ENCODE measurements at regions not wholly inside any gene's neighbourhood (a gene's known extent, or its start where the extent isn't known, plus 50 kb on each side); places are given as distances from the start of the nearest gene placed in this dataset.
"Not testable (repeated sequence)": the region's sequence is repeated elsewhere in the genome, so short reads cannot be mapped to it uniquely, and the experiment has no call there.

- DNase-seq (ENCODE audit: low spot score) = no peak
Observed at GRCh38 chr6:19547507-19547906, 289.7 kb upstream of the ID4 start.

- no peak for DNase-seq (ENCODE audit: low spot score)
Observed at GRCh38 chr6:19549109-19549508, 288.1 kb upstream of the ID4 start.

- DNase-seq (ENCODE audit: low spot score) = no peak
Observed at GRCh38 chr6:19550380-19550779, 286.8 kb upstream of the ID4 start.

GRCh38 chr6:19551611-19552010 is 285.6 kb upstream of the ID4 start:
- DNase-seq (ENCODE audit: low spot score) = no peak

DNA sequence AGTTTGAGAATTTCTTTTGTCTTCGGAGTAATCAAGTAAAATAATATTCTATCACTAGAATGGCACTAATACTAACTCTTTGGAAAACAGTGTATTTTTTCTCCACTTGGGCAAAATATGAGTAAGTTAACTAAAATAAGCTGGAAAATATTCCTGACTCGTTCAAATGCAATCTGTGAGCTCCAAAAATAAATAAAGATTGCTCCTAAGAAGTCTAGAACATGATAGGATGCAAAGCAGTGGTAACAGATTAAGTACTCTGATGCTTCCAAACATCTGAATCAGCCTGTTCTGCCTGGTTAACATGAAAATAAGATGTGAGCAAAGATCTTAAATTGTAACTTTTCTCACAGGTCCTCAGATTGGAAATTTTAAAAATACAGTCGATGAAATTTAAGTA is 285.1 kb upstream of the ID4 start:
- no peak for DNase-seq (ENCODE audit: low spot score)

DNA sequence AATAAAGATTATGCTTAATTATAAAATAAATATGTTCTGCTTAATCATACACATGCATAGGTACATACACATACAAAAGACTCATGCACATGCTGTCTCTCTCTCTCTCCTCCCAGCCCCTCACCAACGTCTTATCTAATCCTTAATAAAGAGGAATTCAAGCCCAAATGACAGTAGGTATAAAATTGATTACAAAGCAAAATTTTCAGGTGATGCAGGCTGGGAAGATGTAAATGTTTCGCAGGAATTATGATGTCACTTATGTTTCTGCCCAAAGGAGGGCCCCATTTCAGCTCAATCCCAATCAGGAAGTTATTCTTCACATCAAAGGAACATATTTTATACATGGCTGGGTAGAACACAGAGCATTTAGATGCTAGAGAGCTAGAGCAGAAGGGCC is 284.6 kb upstream of the ID4 start:
- DNase-seq (ENCODE audit: low spot score) = no peak

DNA sequence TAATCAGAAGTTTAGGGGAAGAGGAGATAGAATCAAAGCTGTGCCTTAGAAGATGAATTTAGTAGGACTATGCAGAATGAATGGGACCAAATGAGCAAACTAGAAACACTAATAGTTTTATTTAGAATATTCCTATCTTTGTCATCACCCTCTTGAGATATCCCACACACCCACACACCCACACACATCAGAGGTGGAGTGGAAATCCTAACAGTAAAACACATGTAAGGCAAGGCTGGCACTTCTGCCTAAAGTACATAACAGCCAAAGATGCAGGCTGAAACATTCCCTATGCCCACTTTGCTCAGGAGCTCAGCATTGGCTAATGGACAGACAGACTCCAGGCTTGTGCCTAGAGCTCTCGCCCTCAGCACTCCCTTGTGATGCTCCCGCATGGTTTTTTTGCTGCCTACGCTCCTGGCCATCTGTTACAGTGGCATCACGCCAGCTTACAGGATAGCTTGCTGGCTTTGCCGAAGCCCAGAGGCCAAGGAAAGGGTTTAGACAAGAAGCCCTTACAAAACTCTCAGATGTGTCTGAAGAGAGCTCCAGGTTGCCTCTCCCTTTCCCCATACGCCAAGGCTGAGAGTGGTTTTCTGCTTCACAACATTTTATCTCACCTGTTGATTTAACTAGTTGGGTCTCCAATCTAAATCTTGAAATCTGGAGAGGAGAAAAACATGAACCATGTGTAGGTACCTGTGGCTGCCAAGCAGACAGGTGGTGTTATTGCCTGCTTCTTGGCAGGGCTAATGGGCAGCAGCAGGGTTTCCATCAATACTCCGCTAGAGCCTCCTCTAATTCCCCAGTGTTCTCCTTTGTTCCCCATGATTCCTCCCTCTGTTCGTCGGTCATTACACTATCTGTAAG is 282.6 kb upstream of the ID4 start:
- DNase-seq (ENCODE audit: low spot score) = no peak

DNA sequence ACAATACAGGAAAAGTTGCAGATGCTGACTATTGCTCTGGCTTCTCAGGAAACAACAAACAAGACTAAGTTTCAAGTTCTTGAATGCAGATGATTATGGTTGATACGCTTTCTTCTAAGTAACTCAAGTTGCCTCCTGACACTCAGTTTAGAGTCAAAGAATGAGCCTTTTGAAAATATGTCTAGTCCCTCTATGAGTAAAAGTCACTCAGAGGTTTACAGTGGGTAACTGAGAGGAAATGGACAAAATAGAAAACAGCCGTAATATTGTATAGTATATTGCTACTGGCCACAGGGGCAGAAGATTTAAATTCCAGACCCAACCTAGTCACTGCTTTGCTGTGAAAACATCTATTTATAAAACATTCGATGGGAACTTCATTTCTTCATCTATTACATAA is 280.0 kb upstream of the ID4 start:
- no peak for DNase-seq (ENCODE audit: low spot score)

- DNase-seq (ENCODE audit: low spot score) = no peak
Observed at GRCh38 chr6:19558201-19558600, 279.0 kb upstream of the ID4 start.

DNA sequence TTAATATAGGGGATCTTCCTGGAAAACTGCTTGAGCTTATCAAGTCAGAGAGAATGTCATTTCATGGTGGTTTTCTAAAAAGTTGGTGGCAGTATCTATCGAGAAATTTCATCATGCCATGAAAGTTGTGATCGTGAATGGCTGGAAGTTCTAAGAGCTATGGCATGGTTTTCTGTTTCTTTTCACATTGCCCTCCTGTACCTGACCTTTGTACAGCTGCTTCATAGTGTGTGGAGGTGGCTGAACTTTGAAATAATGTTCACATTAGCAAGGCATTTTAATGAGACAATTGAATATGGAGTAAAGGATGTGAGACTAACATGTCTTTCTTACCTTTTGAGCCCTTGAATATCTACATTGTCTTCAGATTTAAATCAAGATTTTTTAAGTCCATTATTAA is 278.2 kb upstream of the ID4 start:
- no peak for DNase-seq (ENCODE audit: low spot score)

- DNase-seq (ENCODE audit: low spot score) = no peak
Observed at GRCh38 chr6:19562468-19562867, 274.7 kb upstream of the ID4 start.

DNA sequence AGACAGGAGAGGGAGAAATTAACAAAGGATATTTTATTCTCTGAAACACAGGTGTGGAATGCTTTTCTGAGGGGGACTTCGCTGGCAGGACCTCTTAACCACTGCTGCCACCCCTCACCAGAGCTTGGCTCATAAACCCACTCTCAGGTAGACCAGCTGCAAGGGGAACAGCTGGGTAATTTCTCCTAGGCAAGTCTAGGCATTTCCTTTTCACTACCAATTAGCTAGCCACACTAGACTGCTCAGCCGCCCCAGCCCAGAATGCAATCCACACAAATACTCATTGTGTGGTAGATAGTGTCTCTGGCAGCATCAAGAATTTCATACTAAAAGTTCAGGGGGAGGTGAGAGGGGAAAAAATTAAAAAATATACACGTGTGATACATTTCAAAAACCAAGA is 267.6 kb upstream of the ID4 start:
- DNase-seq (ENCODE audit: low spot score) = no peak

DNA sequence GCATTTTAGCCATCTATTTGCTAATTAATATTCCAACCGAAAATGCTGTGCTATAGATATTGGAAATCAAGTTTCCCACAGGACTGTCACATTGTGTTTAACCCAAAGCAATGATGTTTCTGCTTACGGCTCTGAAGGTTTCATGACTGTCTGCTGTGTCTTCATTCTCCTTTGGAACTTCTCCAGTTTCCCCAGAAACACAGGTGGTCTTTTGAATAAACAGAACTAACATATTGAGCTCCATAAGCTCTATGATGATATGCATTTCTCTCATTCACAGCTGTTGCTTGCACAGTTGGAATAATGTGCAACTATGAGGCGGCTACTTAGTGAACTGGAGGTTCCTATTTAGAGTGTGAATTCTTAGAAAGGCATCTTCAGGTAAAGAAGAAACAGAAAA is 266.0 kb upstream of the ID4 start:
- no peak for DNase-seq (ENCODE audit: low spot score)

DNA sequence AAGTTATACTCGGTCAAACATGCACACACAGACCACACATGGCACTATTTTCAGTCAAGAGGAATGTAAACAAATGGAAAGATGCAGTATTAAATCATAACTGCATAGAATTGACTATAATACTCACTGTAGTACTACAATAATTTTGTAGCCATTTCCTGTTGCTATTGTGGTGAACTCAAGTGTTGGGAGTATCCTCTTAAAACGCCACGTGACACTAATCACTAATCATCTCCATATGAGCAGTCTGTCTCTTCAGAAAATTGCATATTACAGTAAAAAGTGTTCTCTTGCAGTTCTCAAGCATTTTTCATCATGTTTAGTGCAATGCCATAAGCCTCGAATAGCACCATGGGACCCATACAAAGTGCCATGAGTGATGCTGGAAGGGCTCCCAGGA is 258.7 kb upstream of the ID4 start:
- DNase-seq (ENCODE audit: low spot score) = no peak

DNA sequence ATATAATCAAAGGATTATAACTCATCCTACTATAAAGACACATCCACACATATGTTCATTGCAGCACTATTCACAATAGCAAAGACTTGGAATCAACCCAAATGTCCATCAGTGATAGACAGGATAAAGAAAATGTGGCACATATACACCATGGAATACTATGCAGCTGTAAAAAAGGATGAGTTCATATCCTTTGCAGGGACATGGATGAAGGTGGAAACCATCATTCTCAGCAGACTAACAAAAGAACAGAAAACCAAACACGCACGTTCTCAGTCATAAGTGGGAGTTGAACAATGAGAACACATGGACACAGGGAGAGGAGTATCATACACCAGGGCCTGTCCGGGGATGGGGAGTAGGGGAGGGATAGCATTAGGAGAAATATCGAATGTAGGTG is 253.0 kb upstream of the ID4 start:
- not testable (repeated sequence) for DNase-seq (ENCODE audit: low spot score)

- no peak for DNase-seq (ENCODE audit: low spot score)
Observed at GRCh38 chr6:19587238-19587942, 249.8 kb upstream of the ID4 start.

GRCh38 chr6:19590501-19591131 is 246.6 kb upstream of the ID4 start:
- no peak for DNase-seq (ENCODE audit: low spot score)

DNA sequence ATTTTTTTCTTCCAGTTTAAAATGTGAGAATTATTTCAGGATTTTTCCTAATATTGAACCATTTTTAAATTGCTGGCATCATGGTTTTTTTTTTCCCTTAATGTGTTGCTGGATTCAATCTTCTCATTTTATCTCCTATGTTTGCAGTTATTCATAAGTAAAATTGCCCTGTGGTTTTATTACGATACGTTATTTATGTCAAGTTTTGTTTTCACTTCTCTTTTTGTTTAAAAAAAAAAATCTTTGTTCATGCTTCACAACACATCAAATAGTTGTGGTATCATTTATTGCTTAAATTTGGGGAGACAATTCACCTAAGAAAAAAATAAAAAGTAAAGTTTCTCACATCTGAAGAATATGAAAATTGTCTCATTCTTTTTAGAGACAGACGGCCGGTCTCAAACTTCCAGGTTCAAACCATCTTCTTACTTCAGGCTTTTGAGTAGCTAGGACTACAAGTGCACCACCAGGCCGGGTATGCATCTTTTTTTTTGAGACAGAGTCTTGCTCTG is 239.3 kb upstream of the ID4 start:
- no peak for DNase-seq (ENCODE audit: low spot score)

DNA sequence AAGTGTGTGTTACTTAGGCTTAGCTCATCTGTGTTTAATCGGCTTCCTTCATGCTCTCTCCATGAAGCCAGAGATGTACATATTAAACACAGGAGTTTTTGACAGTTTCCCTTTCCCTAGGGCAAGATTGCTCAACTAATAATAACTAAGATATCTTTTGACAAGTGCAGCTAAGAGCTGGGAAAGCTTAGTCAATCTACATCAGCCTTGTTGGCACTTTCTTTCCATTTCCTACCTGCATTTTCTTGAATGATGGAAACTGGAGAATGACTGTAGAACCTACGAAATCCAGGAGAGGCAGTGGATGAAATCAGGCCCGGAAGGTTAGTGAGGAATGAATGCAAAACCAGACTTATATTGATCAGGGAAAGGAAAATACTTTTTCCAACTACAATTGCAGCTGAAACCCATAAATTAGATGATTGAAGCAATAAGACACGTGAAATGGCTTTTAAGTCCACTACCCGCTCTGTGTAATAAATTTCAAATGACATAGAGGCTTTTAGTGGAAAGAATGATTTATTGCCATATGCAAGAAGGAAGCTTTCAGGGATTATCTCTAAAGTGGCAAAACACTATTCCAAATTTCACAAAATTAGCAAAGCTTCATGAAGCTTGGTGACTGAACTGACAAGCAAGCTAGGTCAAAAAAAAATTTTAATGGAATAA is 237.2 kb upstream of the ID4 start:
- no peak for DNase-seq (ENCODE audit: low spot score)

DNA sequence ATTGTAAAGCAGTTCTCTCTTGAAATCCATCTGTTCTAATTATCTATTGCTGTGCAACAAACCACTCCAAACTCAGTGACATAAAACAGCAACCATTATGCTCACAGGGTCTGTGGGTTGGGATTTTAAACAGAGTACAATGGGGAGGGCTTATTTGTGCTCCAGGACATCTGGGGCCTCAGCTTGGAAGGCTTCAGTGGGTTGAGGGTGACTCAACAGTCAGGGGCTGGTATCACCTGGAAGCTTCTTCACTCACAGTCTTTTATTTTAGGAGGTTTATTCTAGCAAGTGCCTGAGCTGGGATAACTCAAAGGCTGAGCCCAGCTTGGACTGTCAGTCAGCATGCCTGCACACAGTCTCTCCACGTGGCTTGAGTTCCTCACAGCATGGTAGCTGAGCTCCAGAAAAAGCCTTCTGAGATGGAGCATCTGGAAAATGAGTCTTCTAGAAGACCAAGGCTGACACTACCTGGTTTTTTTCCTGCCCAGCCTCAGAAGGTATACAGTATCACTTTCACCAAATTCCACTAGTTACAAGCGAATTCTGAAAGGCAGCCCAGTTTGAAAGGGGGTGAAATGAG is 234.6 kb upstream of the ID4 start:
- DNase-seq (ENCODE audit: low spot score) = no peak

DNA sequence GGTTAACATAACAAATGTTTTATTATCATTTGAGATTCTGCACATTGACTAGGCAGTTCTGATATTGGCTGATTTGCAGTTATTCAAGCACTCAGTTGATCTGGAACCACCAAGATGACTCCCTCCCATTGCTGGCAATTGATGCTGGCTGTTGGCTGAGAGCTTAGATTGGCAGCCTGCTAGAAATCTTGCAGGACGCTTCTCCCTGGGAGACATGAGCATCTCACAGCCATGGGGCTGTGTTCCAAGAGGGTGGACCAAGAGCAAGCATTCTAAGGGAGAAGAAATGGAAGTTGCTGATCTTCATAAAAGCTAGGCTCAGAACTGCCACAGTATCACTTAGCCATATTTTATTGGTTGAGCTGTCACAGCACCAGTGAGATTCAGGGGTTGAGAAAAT is 233.4 kb upstream of the ID4 start:
- no peak for DNase-seq (ENCODE audit: low spot score)

- no peak for DNase-seq (ENCODE audit: low spot score)
Observed at GRCh38 chr6:19605624-19606023, 231.5 kb upstream of the ID4 start.
